ENCODE measurements at regions not wholly inside any gene's neighbourhood (a gene's known extent, or its start where the extent isn't known, plus 50 kb on each side); places are given as distances from the start of the nearest gene placed in this dataset.

- H3K4me3 Mint-ChIP-seq = no peak overlapping the region
- H3K36me3 Mint-ChIP-seq (ENCODE audit: low read depth) = no peaks in the 10 kb centered on the region
- H3K9me3 Mint-ChIP-seq = no peaks in the 10 kb centered on the region
- peaks cover 9% of the 10 kb centered on the region for H3K27me3 Mint-ChIP-seq (ENCODE audit: insufficient read depth)
- H3K4me1 Mint-ChIP-seq (ENCODE audit: low read depth) = peaks cover 14% of the 10 kb centered on the region
- TF ChIP-seq CTCF (IDR thresholded peaks at IDR 0.05) = no peak
- H3K27ac Mint-ChIP-seq = no peak overlapping the region
- DNase-seq = no peak
Observed at GRCh38 chrX:39670281-39670680, 427.5 kb downstream of the BCOR start.

GRCh38 chrX:39672405-39672804, 425.4 kb downstream of the BCOR start:
- H3K4me3 Mint-ChIP-seq = no peak overlapping the region
- no peaks in the 10 kb centered on the region for H3K9me3 Mint-ChIP-seq
- TF ChIP-seq CTCF (IDR thresholded peaks at IDR 0.05) = no peak
- DNase-seq = no peak
- no peaks in the 10 kb centered on the region for H3K36me3 Mint-ChIP-seq (ENCODE audit: low read depth)
- H3K4me1 Mint-ChIP-seq (ENCODE audit: low read depth) = no peaks in the 10 kb centered on the region
- H3K27me3 Mint-ChIP-seq (ENCODE audit: insufficient read depth) = peaks cover 7% of the 10 kb centered on the region
- H3K27ac Mint-ChIP-seq = no peak overlapping the region

GRCh38 chrX:39674490-39675161, 423.1 kb downstream of the BCOR start:
- Mint-ChIP-seq H3K4me3 (no peak overlapping the region), H3K36me3 (ENCODE audit: low read depth) (no peaks in the 10 kb centered on the region), H3K27ac (no peak overlapping the region), H3K9me3 (no peaks in the 10 kb centered on the region), H3K27me3 (ENCODE audit: insufficient read depth) (peaks cover 7% of the 10 kb centered on the region; the same call in 1 of the 2 replicates), H3K4me1 (ENCODE audit: low read depth) (no peaks in the 10 kb centered on the region)
- TF ChIP-seq CTCF (IDR thresholded peaks at IDR 0.05) = no peak
- DNase-seq = no peak

GRCh38 chrX:39675162-39675553, 422.6 kb downstream of the BCOR start:
- Mint-ChIP-seq H3K27ac (no peak overlapping the region), H3K9me3 (no peaks in the 10 kb centered on the region), H3K4me3 (no peak overlapping the region), H3K4me1 (ENCODE audit: low read depth) (no peaks in the 10 kb centered on the region), H3K36me3 (ENCODE audit: low read depth) (no peaks in the 10 kb centered on the region), H3K27me3 (ENCODE audit: insufficient read depth) (peaks cover 7% of the 10 kb centered on the region; the same call in 1 of the 2 replicates)
- DNase-seq = no peak
- no peak for TF ChIP-seq CTCF (IDR thresholded peaks at IDR 0.05)

GRCh38 chrX:39675619-39676018, 422.1 kb downstream of the BCOR start:
- Mint-ChIP-seq H3K27ac (no peak overlapping the region), H3K36me3 (ENCODE audit: low read depth) (no peaks in the 10 kb centered on the region), H3K27me3 (ENCODE audit: insufficient read depth) (peaks cover 7% of the 10 kb centered on the region; the same call in 1 of the 2 replicates), H3K4me3 (no peak overlapping the region), H3K9me3 (no peaks in the 10 kb centered on the region), H3K4me1 (ENCODE audit: low read depth) (no peaks in the 10 kb centered on the region)
- DNase-seq = no peak
- TF ChIP-seq CTCF (IDR thresholded peaks at IDR 0.05) = no peak

Data from HFFc6 (cell line).